ENCODE measurements at regions not wholly inside any gene's neighbourhood (a gene's known extent, or its start where the extent isn't known, plus 50 kb on each side); places are given as distances from the start of the nearest gene placed in this dataset.
"Not testable (repeated sequence)": the region's sequence is repeated elsewhere in the genome, so short reads cannot be mapped to it uniquely, and the experiment has no call there.

- no peak for DNase-seq (ENCODE audit: low read depth)
Observed at GRCh38 chr4:13903061-13903460, 275.5 kb upstream of the BOD1L1 start.

GRCh38 chr4:13903901-13904300, 276.4 kb upstream of the BOD1L1 start:
- no peak for DNase-seq (ENCODE audit: low read depth)

GRCh38 chr4:13905543-13905942, 278.0 kb upstream of the BOD1L1 start:
- DNase-seq (ENCODE audit: low read depth): no peak

- no peak for DNase-seq (ENCODE audit: low read depth)
Observed at GRCh38 chr4:13906727-13907126, 279.2 kb upstream of the BOD1L1 start.

- peak; percentile 98 for DNase-seq (ENCODE audit: low read depth)
Observed at GRCh38 chr4:13907255-13907751, 279.8 kb upstream of the BOD1L1 start.

GRCh38 chr4:13908455-13908854, 280.9 kb upstream of the BOD1L1 start:
- no peak for DNase-seq (ENCODE audit: low read depth)

GRCh38 chr4:13910556-13910955, 283.0 kb upstream of the BOD1L1 start:
- no peak for DNase-seq (ENCODE audit: low read depth)

GRCh38 chr4:13911256-13911655, 283.7 kb upstream of the BOD1L1 start:
- DNase-seq (ENCODE audit: low read depth): no peak

- DNase-seq (ENCODE audit: low read depth): no peak
Observed at GRCh38 chr4:13912436-13912925, 285.0 kb upstream of the BOD1L1 start.

- no peak for DNase-seq (ENCODE audit: low read depth)
Observed at GRCh38 chr4:13912966-13913365, 285.4 kb upstream of the BOD1L1 start.

- DNase-seq (ENCODE audit: low read depth): peak; percentile 94
Observed at GRCh38 chr4:13917015-13917414, 289.5 kb upstream of the BOD1L1 start.

- peak; percentile 98 for DNase-seq (ENCODE audit: low read depth)
Observed at GRCh38 chr4:13918110-13918509, 290.6 kb upstream of the BOD1L1 start.

- DNase-seq (ENCODE audit: low read depth): peak; percentile 98
Observed at GRCh38 chr4:13918991-13919441, 291.5 kb upstream of the BOD1L1 start.

GRCh38 chr4:13920111-13920875, 292.8 kb upstream of the BOD1L1 start:
- DNase-seq (ENCODE audit: low read depth): no peak

GRCh38 chr4:13920901-13921300, 293.4 kb upstream of the BOD1L1 start:
- DNase-seq (ENCODE audit: low read depth): peak; percentile 100

- no peak for DNase-seq (ENCODE audit: low read depth)
Observed at GRCh38 chr4:13921805-13922204, 294.3 kb upstream of the BOD1L1 start.

GRCh38 chr4:13922459-13922858, 294.9 kb upstream of the BOD1L1 start:
- DNase-seq (ENCODE audit: low read depth): no peak

- DNase-seq (ENCODE audit: low read depth): no peak
Observed at GRCh38 chr4:13922873-13923645, 295.5 kb upstream of the BOD1L1 start.

- DNase-seq (ENCODE audit: low read depth): not testable (repeated sequence)
Observed at GRCh38 chr4:13924900-13925299, 297.4 kb upstream of the BOD1L1 start.

- DNase-seq (ENCODE audit: low read depth): no peak
Observed at GRCh38 chr4:13928214-13928613, 300.7 kb upstream of the BOD1L1 start.

GRCh38 chr4:13930155-13930554, 302.6 kb upstream of the BOD1L1 start:
- DNase-seq (ENCODE audit: low read depth): no peak

GRCh38 chr4:13933191-13933590, 305.7 kb upstream of the BOD1L1 start:
- DNase-seq (ENCODE audit: low read depth): peak; percentile 45

- DNase-seq (ENCODE audit: low read depth): no peak
Observed at GRCh38 chr4:13938299-13938698, 310.8 kb upstream of the BOD1L1 start.

Data from GM04503 (cell line).